Urinary bladder (tissue), 3 donors: ENCODE measurements at regions not wholly inside any gene's neighbourhood (a gene's known extent, or its start where the extent isn't known, plus 50 kb on each side); places are given as distances from the start of the nearest gene placed in this dataset.
"Not testable (repeated sequence)": the region's sequence is repeated elsewhere in the genome, so short reads cannot be mapped to it uniquely, and the experiment has no call there.

Source experiments
- DNase-seq: peaks from one replicate; pipeline ENCODE4 v3.0.0-alpha.2; 2015; ENCODE audit errors: extremely low spot score
- H3K27ac ChIP-seq: one replicate; pipeline ENCODE4 v1.5.1; 2013; ENCODE audit warnings: low read depth, mild to moderate bottlenecking, moderate library complexity
- H3K36me3 ChIP-seq: one replicate; pipeline ENCODE4 v1.6.1; 2013; ENCODE audit warnings: mild to moderate bottlenecking, moderate library complexity; ENCODE audit not compliant: insufficient read depth
- H3K4me1 ChIP-seq: one replicate; pipeline ENCODE4 v1.6.1; 2013; ENCODE audit warnings: mild to moderate bottlenecking, moderate library complexity; ENCODE audit not compliant: insufficient read depth
- H3K4me3 ChIP-seq: one replicate; pipeline ENCODE4 v1.5.1; 2013; ENCODE audit warnings: low read depth, low read length
- WGBS: extraction: QIAGEN DNeasy Blood & Tissue Kit; methylation state at CpG from one replicate; pipeline ENCODE4 v1.1.7; 2013; 5-methylcytosine and 5-hydroxymethylcytosine counted together
- donor health status: healthy with polysubstance abuse.
- donor health status: healthy.

GRCh38 chr12:66753810-66754209, 74.9 kb upstream of the GRIP1 start:
- H3K36me3 ChIP-seq: no peaks in the 10 kb centered on the region
- WGBS: 65% methylated on average over 1 of the region's 1 CpG
- H3K4me1 ChIP-seq: no peaks in the 10 kb centered on the region
- H3K27ac ChIP-seq: no peak overlapping the region
- no peak overlapping the region for H3K4me3 ChIP-seq
- no peak for DNase-seq

GRCh38 chr12:66755727-66756395, 77.0 kb upstream of the GRIP1 start:
- Histone ChIP-seq H3K36me3 (no peaks in the 10 kb centered on the region), H3K4me3 (no peak overlapping the region), H3K27ac (no peak overlapping the region), H3K4me1 (no peaks in the 10 kb centered on the region)
- no peak for DNase-seq
- WGBS: 94% methylated on average over 2 of the region's 2 CpGs

- WGBS: 99% methylated on average over 1 of the region's 1 CpG
- Histone ChIP-seq H3K4me3 (no peak overlapping the region), H3K27ac (no peak overlapping the region), H3K4me1 (no peaks in the 10 kb centered on the region), H3K36me3 (no peaks in the 10 kb centered on the region)
- DNase-seq: no peak
These were observed 77.8 kb upstream of the GRIP1 start for GRCh38 chr12:66756631-66757030.

GRCh38 chr12:66760122-66760521, 81.2 kb upstream of the GRIP1 start:
- DNase-seq, H3K27ac ChIP-seq, H3K4me3 ChIP-seq, H3K36me3 ChIP-seq, H3K4me1 ChIP-seq: not testable (repeated sequence)
- WGBS: 89% methylated on average over 4 of the region's 4 CpGs

GRCh38 chr12:66763467-66763866, 84.6 kb upstream of the GRIP1 start:
- no peaks in the 10 kb centered on the region for H3K36me3 ChIP-seq
- H3K4me1 ChIP-seq: no peaks in the 10 kb centered on the region
- no peak overlapping the region for H3K27ac ChIP-seq
- WGBS: 40% methylated on average over 4 of the region's 4 CpGs
- DNase-seq: no peak
- H3K4me3 ChIP-seq: no peak overlapping the region

- no peak overlapping the region for H3K27ac ChIP-seq
- 81% methylated on average over 1 of the region's 1 CpG for WGBS
- no peaks in the 10 kb centered on the region for H3K4me1 ChIP-seq
- DNase-seq: no peak
- H3K36me3 ChIP-seq: no peaks in the 10 kb centered on the region
- no peak overlapping the region for H3K4me3 ChIP-seq
These were observed 86.3 kb upstream of the GRIP1 start for GRCh38 chr12:66765204-66765603.

- whole genome bisulfite sequencing: 80% methylated on average over 7 of the region's 7 CpGs
- no peak overlapping the region for H3K27ac ChIP-seq
- H3K4me1 ChIP-seq: no peaks in the 10 kb centered on the region
- no peak for DNase-seq
- H3K36me3 ChIP-seq: no peaks in the 10 kb centered on the region
- H3K4me3 ChIP-seq: no peak overlapping the region
These were observed 88.7 kb upstream of the GRIP1 start for GRCh38 chr12:66767536-66767935.

GRCh38 chr12:66768293-66768692, 89.4 kb upstream of the GRIP1 start:
- 95% methylated on average over 5 of the region's 5 CpGs for WGBS
- no peak for DNase-seq
- Histone ChIP-seq H3K36me3 (no peaks in the 10 kb centered on the region), H3K27ac (no peak overlapping the region), H3K4me3 (no peak overlapping the region), H3K4me1 (no peaks in the 10 kb centered on the region)

GRCh38 chr12:66774929-66775328, 96.1 kb upstream of the GRIP1 start:
- no peak for DNase-seq
- Histone ChIP-seq H3K4me3 (no peak overlapping the region), H3K36me3 (no peaks in the 10 kb centered on the region), H3K27ac (no peak overlapping the region), H3K4me1 (no peaks in the 10 kb centered on the region)

GRCh38 chr12:66775871-66776270, 97.0 kb upstream of the GRIP1 start:
- DNase-seq: no peak
- no peak overlapping the region for H3K4me3 ChIP-seq
- H3K36me3 ChIP-seq: no peaks in the 10 kb centered on the region
- H3K27ac ChIP-seq: no peak overlapping the region
- WGBS: 65% methylated on average over 4 of the region's 4 CpGs
- no peaks in the 10 kb centered on the region for H3K4me1 ChIP-seq

- Histone ChIP-seq H3K27ac (no peak overlapping the region), H3K36me3 (no peaks in the 10 kb centered on the region), H3K4me1 (no peaks in the 10 kb centered on the region), H3K4me3 (no peak overlapping the region)
- 71% methylated on average over 2 of the region's 2 CpGs for WGBS
- DNase-seq: no peak
These were observed 98.1 kb upstream of the GRIP1 start for GRCh38 chr12:66776974-66777373.

GRCh38 chr12:66779466-66779865, 100.6 kb upstream of the GRIP1 start:
- Histone ChIP-seq H3K4me3 (no peak overlapping the region), H3K27ac (no peak overlapping the region), H3K4me1 (no peaks in the 10 kb centered on the region), H3K36me3 (no peaks in the 10 kb centered on the region)
- no peak for DNase-seq
- WGBS: 80% methylated on average over 3 of the region's 3 CpGs

- Histone ChIP-seq H3K36me3 (no peaks in the 10 kb centered on the region), H3K4me3 (no peak overlapping the region), H3K27ac (no peak overlapping the region), H3K4me1 (no peaks in the 10 kb centered on the region)
- no peak for DNase-seq
- 69% methylated on average over 4 of the region's 4 CpGs for WGBS
These were observed 107.8 kb upstream of the GRIP1 start for GRCh38 chr12:66786531-66787308.

GRCh38 chr12:66799551-66799950, 120.7 kb upstream of the GRIP1 start:
- no peak for DNase-seq
- WGBS: 51% methylated on average over 2 of the region's 2 CpGs
- Histone ChIP-seq H3K36me3 (no peaks in the 10 kb centered on the region), H3K27ac (no peak overlapping the region), H3K4me3 (no peak overlapping the region), H3K4me1 (no peaks in the 10 kb centered on the region)
